GM23248 (cell line): ENCODE measurements at regions not wholly inside any gene's neighbourhood (a gene's known extent, or its start where the extent isn't known, plus 50 kb on each side); places are given as distances from the start of the nearest gene placed in this dataset.
"Not testable (repeated sequence)": the region's sequence is repeated elsewhere in the genome, so short reads cannot be mapped to it uniquely, and the experiment has no call there.

Experiments
- DNase-seq: peaks from one replicate; pipeline ENCODE4 v3.0.0-alpha.2; 2015
- H2AFZ ChIP-seq: fragments of 200-600 bp; sonication (generic); 2 replicates; pipeline ENCODE4 v1.6.1; 2016; ENCODE audit warnings: antibody characterized with exemption
- H3F3A ChIP-seq: fragments of 200-600 bp; sonication (generic); 2 replicates; pipeline ENCODE4 v1.6.1; 2016; ENCODE audit warnings: mild to moderate bottlenecking, antibody characterized with exemption, mixed run types; ENCODE audit not compliant: insufficient read depth
- H3K27ac ChIP-seq: fragments of 200-600 bp; sonication (generic); 2 replicates; pipeline ENCODE4 v1.5.1; 2016; ENCODE audit warnings: mild to moderate bottlenecking
- H3K27me3 ChIP-seq: fragments of 200-600 bp; sonication (generic); replicated peaks from 2 replicates; pipeline ENCODE4 v1.6.1; 2016; ENCODE audit warnings: mild to moderate bottlenecking; ENCODE audit not compliant: insufficient read depth
- H3K36me3 ChIP-seq: fragments of 200-600 bp; sonication (generic); 2 replicates; pipeline ENCODE4 v1.6.1; 2016; ENCODE audit warnings: low read depth, mild to moderate bottlenecking
- H3K4me1 ChIP-seq: fragments of 200-600 bp; sonication (generic); 2 replicates; pipeline ENCODE4 v1.6.1; 2016; ENCODE audit warnings: mild to moderate bottlenecking; ENCODE audit not compliant: insufficient read depth
- H3K4me2 ChIP-seq: fragments of 200-600 bp; sonication (generic); one replicate; pipeline ENCODE4 v1.6.1; 2016; ENCODE audit warnings: mild to moderate bottlenecking; ENCODE audit not compliant: unreplicated experiment
- H3K4me3 ChIP-seq: fragments of 200-600 bp; sonication (generic); 2 replicates; pipeline ENCODE4 v1.5.1; 2016; ENCODE audit warnings: mild to moderate bottlenecking
- H3K79me2 ChIP-seq: fragments of 200-600 bp; sonication (generic); 2 replicates; pipeline ENCODE4 v1.6.1; 2016; ENCODE audit warnings: mild to moderate bottlenecking; ENCODE audit not compliant: insufficient read depth
- H3K9ac ChIP-seq: fragments of 200-600 bp; sonication (generic); 2 replicates; pipeline ENCODE4 v1.6.1; 2016; ENCODE audit warnings: mild to moderate bottlenecking
- H3K9me2 ChIP-seq: fragments of 200-600 bp; sonication (generic); 2 replicates; pipeline ENCODE4 v1.6.1; 2016; ENCODE audit warnings: mixed run types, mild to moderate bottlenecking, moderate library complexity; ENCODE audit not compliant: insufficient read depth
- H3K9me3 ChIP-seq: fragments of 200-600 bp; sonication (generic); one replicate; pipeline ENCODE4 v1.6.1; 2017; ENCODE audit warnings: low read depth
- H4K20me1 ChIP-seq: fragments of 200-600 bp; sonication (generic); 2 replicates; pipeline ENCODE4 v1.6.0; 2016; ENCODE audit not compliant: insufficient read depth
- WGBS, 2 experiments: methylation state at CpG; one replicate each; pipeline ENCODE4 v1.1.6; 2015 to 2017; ENCODE audit warnings: low lambda C conversion rate in 2 of 2, low coverage in 1 of 2; ENCODE audit errors: missing lambda C conversion rate in 2 of 2; 5-methylcytosine and 5-hydroxymethylcytosine counted together
- in situ Hi-C: fragments of 300-500 bp; cut with MboI; formaldehyde crosslinking; loops from 2 replicates; pipeline ENCODE4 v1.15.0; 2020

DNA sequence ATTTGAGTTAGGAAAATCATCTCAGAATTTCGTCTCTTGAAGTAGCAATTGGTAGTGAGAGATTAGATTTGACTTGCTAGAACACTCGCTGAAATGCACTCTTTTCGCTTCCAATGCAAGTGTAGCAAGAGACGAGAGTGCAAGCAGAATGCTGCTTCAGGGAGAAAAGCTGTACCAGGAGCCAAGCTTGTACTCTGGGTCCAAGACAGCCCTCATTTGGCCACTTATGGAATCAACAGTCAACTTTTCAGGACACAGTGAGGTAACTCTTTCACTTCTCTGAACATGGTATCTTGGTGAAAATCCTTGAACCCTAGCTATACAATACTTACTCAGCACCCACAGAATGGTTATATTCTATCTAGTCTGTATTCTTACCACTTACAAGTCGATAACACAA, 107.6 kb upstream of the TERB2 start:
- H3K9me2 ChIP-seq, H3K4me3 ChIP-seq, H3K4me1 ChIP-seq, H3K9me3 ChIP-seq, H3F3A ChIP-seq, H3K27me3 ChIP-seq, H3K4me2 ChIP-seq, H3K27ac ChIP-seq, DNase-seq, H3K36me3 ChIP-seq, H3K79me2 ChIP-seq, in situ Hi-C loops, H2AFZ ChIP-seq, H3K9ac ChIP-seq, H4K20me1 ChIP-seq: not testable (repeated sequence)
- WGBS, 2 experiments, result 43 to 47% methylated on average over 5 of the region's 5 CpGs

DNA sequence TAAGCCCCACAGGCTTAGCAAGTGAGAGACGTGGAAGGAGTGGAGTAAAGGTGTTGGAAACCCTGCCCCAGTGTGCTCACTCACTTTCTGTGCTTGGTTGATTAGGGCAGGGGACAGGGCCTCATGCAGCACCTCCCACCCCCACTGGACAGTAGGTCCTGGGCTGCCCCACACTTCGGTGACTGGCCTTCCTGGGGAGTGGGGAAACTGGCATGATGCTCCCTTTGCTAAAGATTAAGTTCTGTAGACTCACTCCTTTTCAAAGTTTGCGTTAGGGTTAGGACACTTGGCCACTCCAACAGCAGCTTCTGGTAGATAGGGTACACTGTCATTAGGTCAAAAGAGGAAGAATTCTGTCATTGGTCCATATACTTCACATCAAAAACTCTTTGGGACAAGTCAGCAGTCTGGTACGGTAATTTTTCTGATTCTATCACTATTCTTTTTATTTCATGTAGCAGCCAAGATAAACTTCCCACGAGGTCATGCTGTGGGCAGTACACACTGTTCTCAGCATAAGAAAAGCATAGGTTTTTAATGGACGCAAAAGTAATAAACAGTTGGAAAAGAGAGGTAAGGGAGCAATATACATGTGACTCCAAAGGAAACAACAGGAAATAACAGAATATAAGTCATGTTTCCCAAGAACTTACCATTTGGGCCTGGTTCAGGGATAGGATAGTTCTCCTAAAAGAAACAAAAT, 106.6 kb upstream of the TERB2 start:
- in situ Hi-C loops, result loop anchor here (10.0 kb wide), 1 partner anchor 175 kb away; the partner anchor contains the start of gene SORD
- not testable (repeated sequence) for DNase-seq
- 40 to 42% methylated on average over 6 of the region's 6 CpGs for WGBS, 2 experiments

DNA sequence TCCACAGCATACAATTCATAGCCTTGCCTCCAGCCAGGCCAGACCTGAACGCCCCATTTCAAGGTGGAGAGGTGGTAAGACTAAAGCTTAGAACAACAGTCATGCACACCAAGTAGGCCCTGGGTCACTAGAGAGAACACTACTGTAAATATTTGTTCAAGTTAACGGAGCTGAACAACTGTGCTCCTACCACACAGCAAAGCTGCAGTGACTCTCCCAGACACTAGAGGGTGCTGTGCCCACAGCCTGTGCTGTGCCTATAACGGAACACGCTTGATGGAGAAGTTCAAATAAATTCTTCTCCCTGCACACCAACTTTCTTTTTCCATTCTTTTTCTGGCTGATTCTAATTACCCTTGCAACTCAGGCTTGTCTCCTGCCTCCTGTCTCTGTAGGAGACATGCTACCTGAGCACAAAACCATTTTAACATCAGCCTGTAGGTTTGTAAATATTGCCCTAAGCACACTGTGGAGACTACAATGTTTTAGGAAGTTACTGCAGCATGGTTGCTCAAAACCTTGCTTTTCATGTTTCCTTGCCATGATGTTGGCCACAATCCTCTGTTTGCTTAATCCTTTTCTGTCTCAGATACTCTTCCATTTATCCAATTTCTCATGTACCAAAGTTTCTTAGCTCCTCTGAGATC, 103.1 kb upstream of the TERB2 start:
- in situ Hi-C loops, result loop anchor here (10.0 kb wide), 1 partner anchor 171 kb away; the partner anchor contains the start of gene SORD
- H4K20me1 ChIP-seq, H3K27ac ChIP-seq, H3K79me2 ChIP-seq, H3K36me3 ChIP-seq, H3K4me2 ChIP-seq, H3K9me3 ChIP-seq, H3K27me3 ChIP-seq, H3K4me3 ChIP-seq, H3K9me2 ChIP-seq, H3F3A ChIP-seq, H3K4me1 ChIP-seq, H3K9ac ChIP-seq: not testable (repeated sequence)
- WGBS, 2 experiments, result 7 to 11% methylated on average over 4 of the region's 4 CpGs
- peak; percentile 63 for DNase-seq
- peak overlapping the region; percentile 69; the same call in 1 of the 2 replicates for H2AFZ ChIP-seq

More for the DNA sequence above, 106.6 kb upstream of the TERB2 start:
- H3F3A ChIP-seq, H3K4me1 ChIP-seq, H3K79me2 ChIP-seq, H2AFZ ChIP-seq, H3K4me2 ChIP-seq, H3K27ac ChIP-seq, H3K4me3 ChIP-seq, H4K20me1 ChIP-seq, H3K9me3 ChIP-seq, H3K27me3 ChIP-seq, H3K9me2 ChIP-seq, H3K36me3 ChIP-seq, H3K9ac ChIP-seq: not testable (repeated sequence)

DNA sequence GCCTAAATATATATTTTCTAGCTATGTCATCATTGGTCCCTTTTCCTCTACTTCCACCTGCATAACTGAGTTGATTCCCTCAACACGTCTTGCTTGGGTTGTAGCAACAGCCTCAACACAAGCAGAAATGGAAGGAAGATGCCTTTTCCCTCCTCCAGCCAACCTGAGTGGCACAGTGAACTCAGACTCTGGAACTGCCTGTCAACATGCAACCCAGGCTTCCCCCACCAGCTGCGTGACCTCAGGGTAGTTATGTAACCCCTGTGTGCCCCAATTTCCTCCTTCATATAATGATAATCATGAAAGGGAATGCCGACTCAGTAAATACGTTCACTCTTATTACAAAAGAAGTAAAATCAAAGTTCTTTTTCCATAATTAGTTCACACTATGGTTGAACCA, 101.8 kb upstream of the TERB2 start:
- in situ Hi-C loops, result loop anchor here (10.0 kb wide), 1 partner anchor 170 kb away; the partner anchor contains the start of gene SORD
- H3K27me3 ChIP-seq, result not testable (repeated sequence)

GRCh38 chr15:44856284-44856683, 100.2 kb upstream of the TERB2 start:
- not testable (repeated sequence) for H4K20me1 ChIP-seq, H3K4me1 ChIP-seq, H3K9me3 ChIP-seq, H3K9me2 ChIP-seq, H3K27me3 ChIP-seq, H3K27ac ChIP-seq, H3K36me3 ChIP-seq, H3K4me2 ChIP-seq, H3K4me3 ChIP-seq, H3K9ac ChIP-seq, DNase-seq, H3F3A ChIP-seq, H2AFZ ChIP-seq, H3K79me2 ChIP-seq
- WGBS, 2 experiments, result 30 to 48% methylated on average over 3 of the region's 3 CpGs
- in situ Hi-C loops, result loop anchor here (10.0 kb wide), 1 partner anchor 169 kb away; the partner anchor contains the start of gene SORD

More for the DNA sequence above, 101.8 kb upstream of the TERB2 start:
- not testable (repeated sequence) for H3K4me3 ChIP-seq, H3K9me3 ChIP-seq, H3K36me3 ChIP-seq, H3K9ac ChIP-seq, H3K79me2 ChIP-seq, H3K4me2 ChIP-seq, H3F3A ChIP-seq, H3K4me1 ChIP-seq, H3K9me2 ChIP-seq, DNase-seq, H4K20me1 ChIP-seq, H2AFZ ChIP-seq, H3K27ac ChIP-seq
- 60 to 62% methylated on average over 4 of the region's 4 CpGs for WGBS, 2 experiments

GRCh38 chr15:44857164-44857710, 99.2 kb upstream of the TERB2 start:
- not testable (repeated sequence) for H3K9me3 ChIP-seq, H3K9ac ChIP-seq, DNase-seq, H3K4me2 ChIP-seq, H3K27ac ChIP-seq, H3K79me2 ChIP-seq, H3K9me2 ChIP-seq, H4K20me1 ChIP-seq, H3F3A ChIP-seq, H3K4me3 ChIP-seq, H3K36me3 ChIP-seq, H2AFZ ChIP-seq, H3K4me1 ChIP-seq, H3K27me3 ChIP-seq
- in situ Hi-C loops, result loop anchor here (10.0 kb wide), 1 partner anchor 168 kb away; the partner anchor contains the start of gene SORD
- WGBS, 2 experiments, result no CpG with 5 or more reads among the region's 3 CpGs

DNA sequence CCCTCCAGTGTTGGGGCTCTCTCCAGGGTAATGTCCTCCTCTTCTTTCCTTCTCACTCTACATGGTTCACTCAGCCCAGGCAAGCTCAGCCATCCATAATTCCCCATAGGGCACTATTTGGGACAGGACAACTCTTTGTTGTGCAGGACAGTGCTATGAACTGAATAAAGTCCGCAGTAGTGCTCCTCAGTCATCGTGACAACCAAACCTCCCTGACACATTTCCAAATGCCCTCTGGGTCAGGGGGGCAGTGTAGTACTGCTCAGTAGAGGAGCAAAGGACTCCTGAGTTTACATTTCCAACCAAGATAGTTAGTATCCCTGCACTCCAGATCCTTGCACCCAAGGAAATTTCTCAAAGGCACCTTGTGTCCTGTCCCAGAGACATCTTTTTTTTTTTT, 97.4 kb upstream of the TERB2 start:
- not testable (repeated sequence) for H3K9me3 ChIP-seq, H3K4me2 ChIP-seq, H3K4me3 ChIP-seq, H2AFZ ChIP-seq, H3K9ac ChIP-seq, H3K4me1 ChIP-seq, H4K20me1 ChIP-seq, H3K36me3 ChIP-seq, H3K27ac ChIP-seq, H3K9me2 ChIP-seq, DNase-seq, H3K27me3 ChIP-seq, H3K79me2 ChIP-seq, H3F3A ChIP-seq
- 44 to 61% methylated on average over 2 of the region's 2 CpGs for WGBS, 2 experiments
- in situ Hi-C loops, result loop anchor here (10.0 kb wide), 1 partner anchor 166 kb away; the partner anchor contains the start of gene SORD
